ENCODE measurements at regions not wholly inside any gene's neighbourhood (a gene's known extent, or its start where the extent isn't known, plus 50 kb on each side); places are given as distances from the start of the nearest gene placed in this dataset.

- Histone ChIP-seq H3K4me3 (no peak overlapping the region), H3K36me3 (no peaks in the 10 kb centered on the region), H3K9me3 (no peaks in the 10 kb centered on the region), H3K27ac (no peak overlapping the region), H3K27me3 (no peaks in the 10 kb centered on the region), H3K9ac (ENCODE audit: low read depth in 2 of 2, low read length in 2 of 2) (no peak overlapping the region), H3K4me1 (no peaks in the 10 kb centered on the region)
- no peak for DNase-seq
- intact Hi-C loops (cut with DNase I), result no loop called here
- TF ChIP-seq, protein P1, sequence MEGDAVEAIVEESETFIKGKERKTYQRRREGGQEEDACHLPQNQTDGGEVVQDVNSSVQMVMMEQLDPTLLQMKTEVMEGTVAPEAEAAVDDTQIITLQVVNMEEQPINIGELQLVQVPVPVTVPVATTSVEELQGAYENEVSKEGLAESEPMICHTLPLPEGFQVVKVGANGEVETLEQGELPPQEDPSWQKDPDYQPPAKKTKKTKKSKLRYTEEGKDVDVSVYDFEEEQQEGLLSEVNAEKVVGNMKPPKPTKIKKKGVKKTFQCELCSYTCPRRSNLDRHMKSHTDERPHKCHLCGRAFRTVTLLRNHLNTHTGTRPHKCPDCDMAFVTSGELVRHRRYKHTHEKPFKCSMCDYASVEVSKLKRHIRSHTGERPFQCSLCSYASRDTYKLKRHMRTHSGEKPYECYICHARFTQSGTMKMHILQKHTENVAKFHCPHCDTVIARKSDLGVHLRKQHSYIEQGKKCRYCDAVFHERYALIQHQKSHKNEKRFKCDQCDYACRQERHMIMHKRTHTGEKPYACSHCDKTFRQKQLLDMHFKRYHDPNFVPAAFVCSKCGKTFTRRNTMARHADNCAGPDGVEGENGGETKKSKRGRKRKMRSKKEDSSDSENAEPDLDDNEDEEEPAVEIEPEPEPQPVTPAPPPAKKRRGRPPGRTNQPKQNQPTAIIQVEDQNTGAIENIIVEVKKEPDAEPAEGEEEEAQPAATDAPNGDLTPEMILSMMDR (IDR thresholded peaks at IDR 0.05), result no peak
Observed at GRCh38 chr13:29977476-29978120, 127.2 kb upstream of the UBL3 start.

- H3K27ac ChIP-seq, result no peak overlapping the region
- H3K9ac ChIP-seq (ENCODE audit: low read depth in 2 of 2, low read length in 2 of 2), result no peak overlapping the region
- TF ChIP-seq, protein P1 (IDR thresholded peaks at IDR 0.05), result no peak
- no peak overlapping the region for H3K4me3 ChIP-seq
- H3K27me3 ChIP-seq, result no peaks in the 10 kb centered on the region
- DNase-seq, result no peak
- intact Hi-C loops (cut with DNase I), result no loop called here
- no peaks in the 10 kb centered on the region for H3K4me1 ChIP-seq
- H3K36me3 ChIP-seq, result no peaks in the 10 kb centered on the region
- no peaks in the 10 kb centered on the region for H3K9me3 ChIP-seq
Observed at GRCh38 chr13:29976535-29976934, 126.1 kb upstream of the UBL3 start.

DNA sequence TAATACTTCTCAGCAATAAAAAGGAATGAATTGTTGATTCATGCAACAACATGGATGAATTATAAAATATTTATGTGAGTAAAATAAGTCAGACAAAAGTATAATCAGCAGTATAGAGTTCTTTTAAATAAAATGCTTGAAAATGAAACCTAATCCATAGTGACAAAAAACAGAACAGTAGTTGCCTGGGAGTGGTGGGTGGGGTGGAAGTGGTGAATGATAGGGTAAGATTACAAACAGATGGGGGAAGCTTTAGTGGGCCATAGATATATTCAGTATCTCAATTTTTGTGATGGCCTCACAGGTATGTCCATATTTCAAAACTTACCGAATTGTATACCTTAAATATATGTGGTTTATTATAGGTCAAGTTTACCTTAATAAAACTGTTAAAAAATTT, 124.9 kb upstream of the UBL3 start:
- TF ChIP-seq, protein P1 (IDR thresholded peaks at IDR 0.05), result no peak
- Histone ChIP-seq H3K27me3 (no peaks in the 10 kb centered on the region), H3K36me3 (no peaks in the 10 kb centered on the region), H3K9ac (ENCODE audit: low read depth in 2 of 2, low read length in 2 of 2) (no peak overlapping the region), H3K9me3 (no peaks in the 10 kb centered on the region), H3K27ac (no peak overlapping the region), H3K4me1 (no peaks in the 10 kb centered on the region), H3K4me3 (no peak overlapping the region)
- no peak for DNase-seq
- intact Hi-C loops (cut with DNase I), result no loop called here

- TF ChIP-seq, protein P1 (IDR thresholded peaks at IDR 0.05), result no peak
- no peak overlapping the region for H3K9ac ChIP-seq (ENCODE audit: low read depth in 2 of 2, low read length in 2 of 2)
- no peak for DNase-seq
- H3K27me3 ChIP-seq, result no peaks in the 10 kb centered on the region
- H3K4me1 ChIP-seq, result no peaks in the 10 kb centered on the region
- no peak overlapping the region for H3K4me3 ChIP-seq
- no peaks in the 10 kb centered on the region for H3K36me3 ChIP-seq
- intact Hi-C loops (cut with DNase I), result no loop called here
- H3K9me3 ChIP-seq, result no peaks in the 10 kb centered on the region
- H3K27ac ChIP-seq, result no peak overlapping the region
Observed at GRCh38 chr13:29969286-29969685, 118.9 kb upstream of the UBL3 start.

- no peaks in the 10 kb centered on the region for H3K4me1 ChIP-seq
- TF ChIP-seq, protein P1 (IDR thresholded peaks at IDR 0.05), result no peak
- H3K36me3 ChIP-seq, result no peaks in the 10 kb centered on the region
- H3K27me3 ChIP-seq, result no peaks in the 10 kb centered on the region
- no peak overlapping the region for H3K4me3 ChIP-seq
- no peaks in the 10 kb centered on the region for H3K9me3 ChIP-seq
- no peak overlapping the region for H3K9ac ChIP-seq (ENCODE audit: low read depth in 2 of 2, low read length in 2 of 2)
- no peak for DNase-seq
- no peak overlapping the region for H3K27ac ChIP-seq
- intact Hi-C loops (cut with DNase I), result no loop called here
Observed at GRCh38 chr13:29964181-29964845, 113.9 kb upstream of the UBL3 start.
